ENCODE measurements at regions not wholly inside any gene's neighbourhood (a gene's known extent, or its start where the extent isn't known, plus 50 kb on each side); places are given as distances from the start of the nearest gene placed in this dataset.

DNA sequence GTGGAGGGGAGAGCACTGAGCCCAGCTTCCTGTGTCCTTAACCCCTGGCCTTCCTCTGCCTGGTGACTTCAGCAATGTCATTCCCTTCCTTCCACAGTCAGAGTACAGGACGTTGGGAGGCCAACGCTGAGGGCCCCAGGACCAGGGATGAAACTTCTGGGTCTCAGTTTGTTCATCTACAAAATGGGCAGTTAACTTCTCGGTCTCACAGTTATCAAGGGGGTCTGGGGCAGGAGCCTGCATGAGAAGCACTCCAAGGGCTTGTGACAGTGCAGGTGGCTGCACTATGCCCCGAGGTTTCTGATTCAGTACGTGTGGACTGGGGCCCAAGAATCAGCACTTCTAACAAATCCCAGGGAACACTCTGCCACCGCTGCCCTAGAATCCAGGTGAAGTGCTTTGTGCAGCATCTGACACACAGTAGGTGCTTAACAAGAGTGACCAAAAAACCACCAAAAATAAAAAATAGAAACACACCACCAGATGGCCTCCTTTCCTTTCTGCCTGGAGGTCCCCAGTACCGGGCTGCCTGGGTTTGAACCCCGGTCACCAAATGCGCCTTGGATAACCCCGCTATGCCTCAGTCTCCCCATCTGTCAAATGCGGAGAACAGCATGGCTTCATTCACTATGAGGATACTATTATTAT, 80.4 kb downstream of the RFLNA start:
- no peak for TF ChIP-seq POLR2A (IDR thresholded peaks at IDR 0.05; ENCODE audit: low read depth, low read length)
- no peak for TF ChIP-seq TAF1 (IDR thresholded peaks at IDR 0.05; ENCODE audit: low read depth, low read length)
- no peak for TF ChIP-seq POLR2AphosphoS5 (IDR thresholded peaks at IDR 0.05; ENCODE audit: low read depth, low read length)
- TF ChIP-seq SPI1 (IDR thresholded peaks at IDR 0.05; ENCODE audit: low read depth, low read length), result no peak
- no peak for TF ChIP-seq POU2F2 (IDR thresholded peaks at IDR 0.05; ENCODE audit: low read depth, low read length)
- no peak for TF ChIP-seq PAX5 (IDR thresholded peaks at IDR 0.05; ENCODE audit: insufficient read depth, low read length, severe bottlenecking)

All from GM12891 (cell line).